Chondrocyte (in vitro differentiated cells): ENCODE measurements at regions not wholly inside any gene's neighbourhood (a gene's known extent, or its start where the extent isn't known, plus 50 kb on each side); places are given as distances from the start of the nearest gene placed in this dataset.

Experiments
- DNase-seq: peaks from one replicate; pipeline ENCODE4 v3.0.0; 2021; ENCODE audit warnings: mixed read lengths, low spot score
- H3K27ac Mint-ChIP-seq: one replicate; pipeline ENCODE4 v1.8.0; 2021; ENCODE audit warnings: mild to moderate bottlenecking, moderate library complexity, mixed read lengths; ENCODE audit not compliant: unreplicated experiment
- H3K27me3 Mint-ChIP-seq: 2 replicates; pipeline ENCODE4 v1.8.0; 2021; ENCODE audit warnings: low read depth, mixed read lengths
- H3K36me3 Mint-ChIP-seq: 2 replicates; pipeline ENCODE4 v1.8.0; 2021; ENCODE audit warnings: low read depth, mixed read lengths
- H3K4me1 Mint-ChIP-seq: 2 replicates; pipeline ENCODE4 v1.8.0; 2021; ENCODE audit warnings: low read depth, mild to moderate bottlenecking, mixed read lengths
- H3K4me3 Mint-ChIP-seq: one replicate; pipeline ENCODE4 v1.8.0; 2021; ENCODE audit warnings: mild to moderate bottlenecking, moderate library complexity, mixed read lengths; ENCODE audit not compliant: unreplicated experiment
- H3K9me3 Mint-ChIP-seq: 2 replicates; pipeline ENCODE4 v1.8.0; 2021; ENCODE audit warnings: low read depth, mixed read lengths
- CTCF ChIP-seq: fragments of 200-600 bp; sonication (generic); IDR thresholded peaks from 2 replicates; pipeline ENCODE4 v1.5.0; 2021; ENCODE audit warnings: antibody characterized with exemption, mild to moderate bottlenecking, moderate library complexity

DNA sequence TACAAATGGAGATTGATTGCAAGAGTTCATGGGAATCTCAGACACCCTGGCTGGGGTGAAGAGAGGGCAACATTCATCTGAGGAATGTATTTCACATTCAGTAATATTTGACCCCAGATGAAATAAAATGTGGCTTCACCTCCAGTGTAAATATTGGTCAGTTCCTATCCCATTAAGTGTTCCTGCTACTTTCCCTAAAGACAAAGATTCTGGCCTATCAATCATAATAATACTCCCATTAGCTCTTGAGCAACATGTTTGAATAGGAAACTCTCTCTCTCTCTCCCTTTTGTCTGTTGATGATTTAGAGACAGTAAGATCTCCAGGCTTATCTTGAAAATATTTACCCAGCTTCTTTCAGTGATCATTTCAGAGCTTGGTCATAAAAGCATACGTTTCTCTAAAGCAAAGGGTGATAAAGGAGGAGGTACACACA is 70.1 kb downstream of the KCNJ2 start:
- Mint-ChIP-seq H3K27ac (no peak overlapping the region), H3K9me3 (peaks cover 3% of the 10 kb centered on the region), H3K4me1 (no peaks in the 10 kb centered on the region), H3K4me3 (no peak overlapping the region), H3K27me3 (peaks cover 15% of the 10 kb centered on the region), H3K36me3 (no peaks in the 10 kb centered on the region)
- no peak for DNase-seq
- TF ChIP-seq CTCF, result no peak

GRCh38 chr17:70241071-70241470 is 71.7 kb downstream of the KCNJ2 start:
- Mint-ChIP-seq H3K4me3 (no peak overlapping the region), H3K27ac (no peak overlapping the region), H3K4me1 (no peaks in the 10 kb centered on the region)

GRCh38 chr17:70242781-70243437 is 73.6 kb downstream of the KCNJ2 start:
- Mint-ChIP-seq H3K36me3 (no peaks in the 10 kb centered on the region), H3K27me3 (peaks cover 17% of the 10 kb centered on the region), H3K4me3 (no peak overlapping the region), H3K9me3 (peaks cover 8% of the 10 kb centered on the region), H3K27ac (no peak overlapping the region), H3K4me1 (no peaks in the 10 kb centered on the region)
- no peak for DNase-seq
- TF ChIP-seq CTCF, result no peak

More at GRCh38 chr17:70241071-70241470, 71.7 kb downstream of the KCNJ2 start:
- H3K36me3 Mint-ChIP-seq, result no peaks in the 10 kb centered on the region
- H3K9me3 Mint-ChIP-seq, result peaks cover 3% of the 10 kb centered on the region
- H3K27me3 Mint-ChIP-seq, result peaks cover 20% of the 10 kb centered on the region
- no peak for DNase-seq
- no peak for TF ChIP-seq CTCF

- no peak for TF ChIP-seq CTCF
- Mint-ChIP-seq H3K9me3 (peaks cover 7% of the 10 kb centered on the region), H3K4me3 (no peak overlapping the region), H3K4me1 (no peaks in the 10 kb centered on the region), H3K27ac (no peak overlapping the region), H3K36me3 (no peaks in the 10 kb centered on the region), H3K27me3 (peaks cover 2% of the 10 kb centered on the region)
- no peak for DNase-seq
Observed at GRCh38 chr17:70251706-70252105, 82.4 kb downstream of the KCNJ2 start.

GRCh38 chr17:70254735-70255460 is 85.6 kb downstream of the KCNJ2 start:
- peaks cover 3% of the 10 kb centered on the region for H3K27me3 Mint-ChIP-seq
- no peak for DNase-seq
- TF ChIP-seq CTCF, result no peak
- H3K4me3 Mint-ChIP-seq, result no peak overlapping the region
- H3K27ac Mint-ChIP-seq, result no peak overlapping the region
- no peaks in the 10 kb centered on the region for H3K4me1 Mint-ChIP-seq
- no peaks in the 10 kb centered on the region for H3K36me3 Mint-ChIP-seq
- H3K9me3 Mint-ChIP-seq, result no peaks in the 10 kb centered on the region
